Psoas muscle (tissue), 7 donors: ENCODE measurements at regions not wholly inside any gene's neighbourhood (a gene's known extent, or its start where the extent isn't known, plus 50 kb on each side); places are given as distances from the start of the nearest gene placed in this dataset.

Source experiments
- ATAC-seq, 4 donors: fragments of 200-7000 bp; cut with Tn5 transposase; one replicate each; pipeline ENCODE4 v1.9.1; 2020; ENCODE audit warnings: moderate library complexity in 3 of 4, mild to moderate bottlenecking in 2 of 4
- DNase-seq, 2 donors: peaks; one replicate each; pipeline ENCODE4 v3.0.0-alpha.2; 2020
- H3K27ac ChIP-seq: fragments of 200-600 bp; one replicate; pipeline ENCODE4 v1.8.0; 2022
- H3K27me3 ChIP-seq, 3 donors: fragments of 200-600 bp in 1 of 3; one replicate each; pipeline versions ENCODE4 v1.6.1 to v1.8.0; 2013 to 2022; ENCODE audit warnings: low read length in 2 of 3, mild to moderate bottlenecking in 2 of 3, moderate library complexity in 1 of 3; ENCODE audit not compliant: insufficient read depth in 3 of 3
- H3K36me3 ChIP-seq, 2 donors: fragments of 200-600 bp in 1 of 2; one replicate each; pipeline versions ENCODE4 v1.6.1 to v1.8.0; 2013 to 2022; ENCODE audit warnings: low read depth in 1 of 2, mild to moderate bottlenecking in 1 of 2, moderate library complexity in 1 of 2; ENCODE audit not compliant: insufficient read depth in 1 of 2
- H3K4me1 ChIP-seq: fragments of 200-600 bp; one replicate; pipeline ENCODE4 v1.8.0; 2022
- H3K4me3 ChIP-seq: fragments of 200-600 bp; one replicate; pipeline ENCODE4 v1.8.0; 2022; ENCODE audit warnings: mild to moderate bottlenecking
- H3K9me3 ChIP-seq: fragments of 200-600 bp; one replicate; pipeline ENCODE4 v1.8.0; 2022
- CTCF ChIP-seq: fragments of 200-600 bp; IDR thresholded peaks from one replicate; pipeline ENCODE4 v1.8.0; 2022; ENCODE audit warnings: antibody characterized with exemption
- WGBS, 3 donors: extraction: QIAGEN DNeasy Blood & Tissue Kit; methylation state at CpG; one replicate each; pipeline versions ENCODE4 v1.1.6 to v1.1.7; 2013; 5-methylcytosine and 5-hydroxymethylcytosine counted together
- intact Hi-C, 2 donors: fragments of 100-400 bp; cut with DNase I; formaldehyde crosslinking; loops; one replicate each; pipeline versions ENCODE4 v1.11.0 to v1.14.2; 2022
- donor health status: healthy with polysubstance abuse.
- donor health status: DM: no; HTN: no; CAD: no; lungs with moderate emphysema.
- donor health status: Bipolar disorder and iron deficiency.
- donor health status: healthy.
- donor health status: DM: yes; HTN: yes; CAD: no.
- donor health status: DM: no; HTN: no; CAD: no.
- donor health status: DM: yes; HTN: yes; CAD: no.

GRCh38 chr14:73764406-73765280 is 50.5 kb upstream of the PNMA1 start:
- no peak for TF ChIP-seq CTCF
- H3K4me1 ChIP-seq = peaks cover 86% of the 10 kb centered on the region
- peak; percentile 81 to 83 (median 81) for ATAC-seq

More at GRCh38 chr14:73764406-73765280, 50.5 kb upstream of the PNMA1 start:
- Histone ChIP-seq H3K9me3 (no peaks in the 10 kb centered on the region), H3K27ac (peak overlapping the region; percentile 96), H3K27me3 (no peaks in the 10 kb centered on the region), H3K4me3 (peak overlapping the region; percentile 30), H3K36me3 (no peaks in the 10 kb centered on the region)
- peak; percentile 87 to 94 for DNase-seq
- intact Hi-C loops = no loop called here
- WGBS, 3 donors = 11 to 16% (median 12%) methylated on average over 7 to 8 of the region's 8 CpGs
